WERI-Rb-1 (cell line): ENCODE measurements at regions not wholly inside any gene's neighbourhood (a gene's known extent, or its start where the extent isn't known, plus 50 kb on each side); places are given as distances from the start of the nearest gene placed in this dataset.

Experiments
- DNase-seq: peaks from one replicate; pipeline ENCODE4 v3.0.0-alpha.2; 2020
- H3K27ac ChIP-seq: fragments of 250-450 bp; sonication (Bioruptor Pico); 2 replicates; pipeline ENCODE4 v1.5.1; 2020; ENCODE audit warnings: mild to moderate bottlenecking, moderate library complexity
- H3K27me3 ChIP-seq: fragments of 250-450 bp; sonication (Bioruptor Pico); 2 replicates; pipeline ENCODE4 v1.5.1; 2021; ENCODE audit warnings: mild to moderate bottlenecking, low read depth, moderate library complexity; ENCODE audit not compliant: insufficient read depth, severe bottlenecking
- H3K36me3 ChIP-seq: fragments of 250-450 bp; sonication (Bioruptor Pico); 2 replicates; pipeline ENCODE4 v1.5.1; 2020; ENCODE audit warnings: mild to moderate bottlenecking, moderate library complexity
- H3K4me3 ChIP-seq: 2 replicates; pipeline ENCODE4 v1.5.1; 2011; ENCODE audit warnings: low read depth, mild to moderate bottlenecking, control low read depth, low read length
- H3K9me3 ChIP-seq: fragments of 250-450 bp; sonication (Bioruptor Pico); 2 replicates; pipeline ENCODE4 v1.5.1; 2021; ENCODE audit warnings: mild to moderate bottlenecking, moderate library complexity; ENCODE audit not compliant: severe bottlenecking
- TF ChIP-seq, protein P1 (sequence below): IDR thresholded peaks from 2 replicates; pipeline ENCODE4 v1.5.1; 2011; ENCODE audit warnings: low read depth, mild to moderate bottlenecking, control low read depth, inconsistent platforms, low read length

DNA sequence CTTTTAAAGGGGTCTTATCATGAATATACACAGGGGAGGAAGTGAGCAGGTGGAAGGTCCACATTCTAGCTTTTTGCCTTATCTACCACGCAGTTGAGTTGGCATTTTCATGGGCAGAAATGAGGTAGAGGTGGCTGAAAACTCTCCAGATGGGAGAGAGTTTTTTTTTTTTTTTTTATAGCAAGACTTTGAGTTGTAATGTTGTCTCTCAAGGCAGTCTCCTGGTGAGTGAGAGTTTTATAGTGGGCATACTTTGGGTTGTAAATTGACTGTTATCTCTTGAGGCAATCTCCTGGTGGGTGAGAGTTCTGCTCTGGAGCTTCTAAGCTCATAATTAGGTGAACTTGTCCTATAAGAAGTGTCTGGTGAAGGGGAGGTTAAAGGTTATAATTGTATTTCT is 191.7 kb upstream of the NAALADL2 start:
- no peak overlapping the region for H3K4me3 ChIP-seq
- H3K9me3 ChIP-seq, result no peaks in the 10 kb centered on the region
- H3K27ac ChIP-seq, result no peak overlapping the region
- DNase-seq, result no peak
- TF ChIP-seq, protein P1, sequence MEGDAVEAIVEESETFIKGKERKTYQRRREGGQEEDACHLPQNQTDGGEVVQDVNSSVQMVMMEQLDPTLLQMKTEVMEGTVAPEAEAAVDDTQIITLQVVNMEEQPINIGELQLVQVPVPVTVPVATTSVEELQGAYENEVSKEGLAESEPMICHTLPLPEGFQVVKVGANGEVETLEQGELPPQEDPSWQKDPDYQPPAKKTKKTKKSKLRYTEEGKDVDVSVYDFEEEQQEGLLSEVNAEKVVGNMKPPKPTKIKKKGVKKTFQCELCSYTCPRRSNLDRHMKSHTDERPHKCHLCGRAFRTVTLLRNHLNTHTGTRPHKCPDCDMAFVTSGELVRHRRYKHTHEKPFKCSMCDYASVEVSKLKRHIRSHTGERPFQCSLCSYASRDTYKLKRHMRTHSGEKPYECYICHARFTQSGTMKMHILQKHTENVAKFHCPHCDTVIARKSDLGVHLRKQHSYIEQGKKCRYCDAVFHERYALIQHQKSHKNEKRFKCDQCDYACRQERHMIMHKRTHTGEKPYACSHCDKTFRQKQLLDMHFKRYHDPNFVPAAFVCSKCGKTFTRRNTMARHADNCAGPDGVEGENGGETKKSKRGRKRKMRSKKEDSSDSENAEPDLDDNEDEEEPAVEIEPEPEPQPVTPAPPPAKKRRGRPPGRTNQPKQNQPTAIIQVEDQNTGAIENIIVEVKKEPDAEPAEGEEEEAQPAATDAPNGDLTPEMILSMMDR, result no peak
- no peaks in the 10 kb centered on the region for H3K36me3 ChIP-seq
- no peaks in the 10 kb centered on the region for H3K27me3 ChIP-seq

DNA sequence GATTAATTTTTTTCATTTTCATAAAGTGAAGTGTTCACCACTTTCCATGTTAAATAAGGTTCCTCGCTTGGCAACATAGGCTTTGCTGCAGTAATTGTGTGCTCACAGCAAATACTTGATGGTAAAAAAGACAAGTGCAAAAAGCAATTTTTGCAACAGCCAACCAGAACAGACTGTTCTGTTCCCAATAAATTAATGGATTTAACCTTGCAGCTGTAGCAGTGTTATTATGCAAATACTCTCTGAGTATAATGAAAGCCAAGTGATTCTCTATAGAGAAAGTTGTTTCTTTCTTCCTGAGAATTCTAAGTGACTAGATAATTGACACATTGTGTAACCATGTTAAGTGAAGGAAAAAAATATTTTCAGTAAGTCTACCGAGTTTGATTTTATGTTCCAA is 183.7 kb upstream of the NAALADL2 start:
- Histone ChIP-seq H3K27me3 (no peaks in the 10 kb centered on the region), H3K9me3 (no peaks in the 10 kb centered on the region), H3K36me3 (no peaks in the 10 kb centered on the region), H3K4me3 (no peak overlapping the region), H3K27ac (no peak overlapping the region)
- TF ChIP-seq, protein P1, result no peak
- DNase-seq, result no peak

DNA sequence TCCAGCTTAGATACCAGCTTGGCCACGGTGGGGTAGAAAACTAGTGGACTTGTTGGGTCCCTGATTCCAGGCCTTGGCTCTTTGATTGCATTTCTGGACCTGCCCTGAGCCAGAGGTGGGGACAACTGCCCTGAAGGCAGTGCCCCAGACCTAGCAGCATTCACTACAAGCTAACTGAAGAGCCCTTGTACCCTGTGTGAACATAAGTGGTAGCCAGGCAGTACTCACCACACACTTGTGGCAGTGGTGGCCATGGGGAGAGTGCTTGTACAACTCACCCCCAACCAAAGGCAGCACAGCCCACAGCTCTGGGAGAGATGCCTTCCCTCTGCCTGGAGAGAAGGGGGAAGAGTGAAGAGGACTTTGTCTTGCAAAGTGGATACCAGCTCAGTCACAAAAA is 177.3 kb upstream of the NAALADL2 start:
- H3K36me3 ChIP-seq, result no peaks in the 10 kb centered on the region
- H3K9me3 ChIP-seq, result no peaks in the 10 kb centered on the region

DNA sequence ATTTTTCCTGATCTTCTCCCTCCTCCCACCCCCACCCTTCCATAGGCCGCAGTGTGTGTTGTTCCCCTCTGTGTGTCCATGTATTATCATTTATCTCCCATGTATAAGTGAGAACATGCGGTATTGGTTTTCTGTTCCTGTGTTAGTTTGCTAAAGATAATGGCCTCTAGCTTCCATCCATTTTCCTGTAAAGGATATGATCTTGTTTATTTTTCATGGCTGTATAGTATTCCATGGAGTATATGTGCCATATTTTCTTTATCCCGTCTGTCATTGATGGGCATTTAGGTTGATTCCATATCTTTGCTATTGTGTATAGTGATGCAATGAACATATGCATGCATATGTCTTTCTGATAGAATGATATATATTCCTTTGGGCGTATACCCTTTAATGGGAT is 173.3 kb upstream of the NAALADL2 start:
- TF ChIP-seq, protein P1, result no peak
- no peak overlapping the region for H3K27ac ChIP-seq
- DNase-seq, result no peak
- no peaks in the 10 kb centered on the region for H3K36me3 ChIP-seq
- H3K9me3 ChIP-seq, result no peaks in the 10 kb centered on the region
- H3K27me3 ChIP-seq, result no peaks in the 10 kb centered on the region
- H3K4me3 ChIP-seq, result no peak overlapping the region

More for the DNA sequence above, 177.3 kb upstream of the NAALADL2 start:
- TF ChIP-seq, protein P1, result no peak
- Histone ChIP-seq H3K27me3 (no peaks in the 10 kb centered on the region), H3K27ac (no peak overlapping the region), H3K4me3 (no peak overlapping the region)
- no peak for DNase-seq

DNA sequence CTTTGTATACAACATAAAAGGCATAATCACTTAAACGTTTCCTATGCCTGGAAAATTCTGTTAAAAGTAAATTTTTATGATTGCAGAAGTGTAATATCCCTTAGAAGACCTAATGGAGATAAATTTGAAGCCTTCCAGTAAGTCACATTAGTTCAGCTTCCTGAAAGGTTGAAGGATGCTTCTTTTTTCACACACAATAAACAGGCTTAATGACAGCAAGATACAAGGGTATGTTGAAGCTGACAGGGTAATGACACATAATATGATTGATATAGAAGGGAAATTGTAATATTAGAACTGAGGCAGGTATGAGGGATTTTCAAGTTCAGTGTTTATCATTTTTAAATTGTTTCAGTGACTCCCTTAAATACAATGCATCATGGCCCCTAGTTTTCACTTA is 161.8 kb upstream of the NAALADL2 start:
- Histone ChIP-seq H3K4me3 (no peak overlapping the region), H3K36me3 (no peaks in the 10 kb centered on the region), H3K27me3 (no peaks in the 10 kb centered on the region), H3K27ac (no peak overlapping the region), H3K9me3 (no peaks in the 10 kb centered on the region)
- TF ChIP-seq, protein P1, result no peak
- no peak for DNase-seq

DNA sequence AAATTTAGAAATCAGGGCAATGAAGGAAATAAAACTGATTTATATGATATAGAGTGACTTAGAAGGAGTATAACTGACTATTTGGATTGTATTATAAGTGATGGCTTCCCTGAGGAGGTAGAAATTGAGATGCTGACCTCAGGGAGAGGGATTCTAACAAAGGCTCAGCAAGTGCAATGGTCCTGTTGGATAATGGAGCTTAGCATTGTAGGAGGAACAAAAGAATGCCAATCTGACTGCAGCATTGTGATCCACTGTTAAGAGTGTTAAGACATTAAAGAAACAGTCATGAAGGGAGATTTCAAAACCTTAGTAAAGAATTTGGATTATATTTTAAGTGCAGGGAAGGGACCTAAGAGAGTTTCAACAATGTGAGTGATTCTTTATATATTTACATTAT is 158.4 kb upstream of the NAALADL2 start:
- no peaks in the 10 kb centered on the region for H3K27me3 ChIP-seq
- H3K9me3 ChIP-seq, result no peaks in the 10 kb centered on the region
- no peak overlapping the region for H3K27ac ChIP-seq
- H3K4me3 ChIP-seq, result no peak overlapping the region
- no peaks in the 10 kb centered on the region for H3K36me3 ChIP-seq
- no peak for DNase-seq
- TF ChIP-seq, protein P1, result no peak
